Panc1 (cell line): ENCODE measurements at regions not wholly inside any gene's neighbourhood (a gene's known extent, or its start where the extent isn't known, plus 50 kb on each side); places are given as distances from the start of the nearest gene placed in this dataset.

ENCODE experiments used
- ATAC-seq: fragments of 200-7000 bp; cut with Tn5 transposase; 2 replicates; pipeline ENCODE4 v1.9.1; 2020; ENCODE audit warnings: mild to moderate bottlenecking, moderate library complexity
- BruUV-seq: library from RNA; stranded (reverse); fragments of 400-500 nt; replicated peaks from 2 replicates; lab custom pipeline; 2021; lab: Mats Ljungman, UMichigan
- CTCF ChIA-PET: fragments of 300-600 bp; sonication (Branson Sonifier 250); formaldehyde crosslinking; loops from one replicate; lab custom pipeline; 2022; ENCODE audit warnings: antibody characterized with exemption; lab: Charles Lee
- POLR2A ChIA-PET: fragments of 300-600 bp; sonication (Branson Sonifier 250); formaldehyde crosslinking; loops from one replicate; lab custom pipeline; 2022; ENCODE audit warnings: antibody characterized with exemption; lab: Charles Lee
- DNase-seq: peaks from one replicate; pipeline ENCODE4 v3.0.0-alpha.2; 2010; ENCODE audit warnings: low read depth, low spot score
- H3K27ac ChIP-seq: 2 replicates; pipeline ENCODE4 v1.5.1; 2011; ENCODE audit warnings: mild to moderate bottlenecking, low read length, inconsistent platforms
- H3K27me3 ChIP-seq: fragments of 200-500 bp; sonication (Bioruptor generic); 2 replicates; pipeline ENCODE4 v1.6.0; 2014; ENCODE audit warnings: low read length, inconsistent platforms; ENCODE audit not compliant: control insufficient read depth, insufficient read depth
- H3K36me3 ChIP-seq: fragments of 200-500 bp; sonication (Bioruptor generic); 2 replicates; pipeline ENCODE4 v1.5.1; 2014; ENCODE audit warnings: inconsistent platforms, mild to moderate bottlenecking, low read length, moderate library complexity; ENCODE audit not compliant: control insufficient read depth, insufficient read depth
- H3K4me1 ChIP-seq: 2 replicates; pipeline ENCODE4 v1.5.1; 2011; ENCODE audit warnings: inconsistent platforms, mild to moderate bottlenecking, low read length, moderate library complexity; ENCODE audit not compliant: control insufficient read depth, insufficient read depth
- H3K4me3 ChIP-seq, 2 experiments: 2 replicates each; pipeline ENCODE4 v1.5.1; 2011 to 2012; ENCODE audit warnings: low read depth in 2 of 2, low read length in 2 of 2, mild to moderate bottlenecking in 2 of 2, inconsistent platforms in 1 of 2, moderate library complexity in 1 of 2
- H3K9me3 ChIP-seq: fragments of 200-500 bp; sonication (Bioruptor generic); 2 replicates; pipeline ENCODE4 v1.5.1; 2014; ENCODE audit warnings: low read depth, mild to moderate bottlenecking, inconsistent platforms, low read length, moderate library complexity; ENCODE audit not compliant: control insufficient read depth, insufficient read depth
- CTCF ChIP-seq: fragments of 450-650 bp; IDR thresholded peaks from 2 replicates; pipeline ENCODE4 v1.5.1; 2017; ENCODE audit warnings: mild to moderate bottlenecking
- POLR2AphosphoS5 ChIP-seq: IDR thresholded peaks from 2 replicates; pipeline ENCODE4 v1.6.1; 2012; ENCODE audit warnings: mild to moderate bottlenecking, low read depth, low read length, moderate library complexity
- REST ChIP-seq, 2 experiments: IDR thresholded peaks; 2 replicates each; pipeline ENCODE4 v1.6.1; 2011 to 2012; ENCODE audit warnings: low read depth in 2 of 2, control low read depth in 1 of 2, low read length in 1 of 2, mild to moderate bottlenecking in 1 of 2, moderate library complexity in 1 of 2; ENCODE audit not compliant: insufficient read depth in 1 of 2
- SIN3A ChIP-seq: IDR thresholded peaks from 2 replicates; pipeline ENCODE4 v1.6.1; 2012; ENCODE audit warnings: low read depth, mild to moderate bottlenecking, low read length, moderate library complexity, borderline replicate concordance; ENCODE audit not compliant: insufficient read depth
- TCF7L2 ChIP-seq: IDR thresholded peaks from 2 replicates; pipeline ENCODE4 v1.6.1; 2011; ENCODE audit warnings: mild to moderate bottlenecking, low read depth, low read length, inconsistent platforms
- in situ Hi-C: cut with HindIII; loops from 2 replicates; pipeline ENCODE4 v1.10.0; 2016; ENCODE audit warnings: low sequenced_read_pairs, low pct_unique_long_range_greater_than_20kb
- intact Hi-C: fragments of 100-400 bp; cut with micrococcal nuclease; formaldehyde crosslinking; loops from one replicate; pipeline ENCODE4 v1.10.0; 2022; ENCODE audit not compliant: unreplicated experiment

- TF ChIP-seq POLR2AphosphoS5 (no peak), REST (IDR thresholded peaks at IDR 0.05; ENCODE audit: insufficient read depth in 1 of 2, low read depth in 2 of 2, low read length in 1 of 2) (no peak), CTCF (no peak), TCF7L2 (no peak), SIN3A (no peak)
- Histone ChIP-seq H3K36me3 (no peaks in the 10 kb centered on the region), H3K4me3 (no peak overlapping the region), H3K27ac (no peak overlapping the region), H3K4me1 (no peaks in the 10 kb centered on the region), H3K9me3 (no peaks in the 10 kb centered on the region), H3K27me3 (peaks cover 13% of the 10 kb centered on the region)
- DNase-seq (no peak), ATAC-seq (no peak)
- no TSS peak for BruUV-seq
- ChIA-PET POLR2A (no interaction called here), CTCF (no interaction called here)
- in situ Hi-C loops, result no loop called here
- intact Hi-C loops, result no loop called here
Measured at GRCh38 chr1:29473161-29473855, 237.0 kb downstream of the PTPRU start.

- Histone ChIP-seq H3K9me3 (no peaks in the 10 kb centered on the region), H3K27ac (no peak overlapping the region), H3K4me1 (no peaks in the 10 kb centered on the region), H3K4me3 (no peak overlapping the region), H3K36me3 (no peaks in the 10 kb centered on the region), H3K27me3 (peaks cover 13% of the 10 kb centered on the region)
- no TSS peak for BruUV-seq
- ChIA-PET CTCF (no interaction called here), POLR2A (no interaction called here)
- in situ Hi-C loops, result no loop called here
- DNase-seq, result no peak
- TF ChIP-seq POLR2AphosphoS5 (no peak), SIN3A (no peak), TCF7L2 (no peak), CTCF (no peak), REST (IDR thresholded peaks at IDR 0.05; ENCODE audit: insufficient read depth in 1 of 2, low read depth in 2 of 2, low read length in 1 of 2) (no peak)
- ATAC-seq, result no peak
- intact Hi-C loops, result no loop called here
Measured at GRCh38 chr1:29471487-29472313, 235.4 kb downstream of the PTPRU start.
